22Rv1 (cell line): ENCODE measurements at regions not wholly inside any gene's neighbourhood (a gene's known extent, or its start where the extent isn't known, plus 50 kb on each side); places are given as distances from the start of the nearest gene placed in this dataset.

Source experiments
- CTCF ChIP-seq: fragments of 450-650 bp; IDR thresholded peaks from 2 replicates; pipeline ENCODE4 v1.5.1; 2017; ENCODE audit warnings: mild to moderate bottlenecking
- ZFX ChIP-seq: fragments of 450-650 bp; IDR thresholded peaks from 2 replicates; pipeline ENCODE4 v1.6.1; 2017; ENCODE audit warnings: antibody characterized with exemption, borderline replicate concordance

- TF ChIP-seq CTCF = no peak
- TF ChIP-seq ZFX = no peak
Measured at GRCh38 chr11:13852481-13852880, 110.0 kb upstream of the SPON1 start.
